ENCODE measurements at regions not wholly inside any gene's neighbourhood (a gene's known extent, or its start where the extent isn't known, plus 50 kb on each side); places are given as distances from the start of the nearest gene placed in this dataset.
"Not testable (repeated sequence)": the region's sequence is repeated elsewhere in the genome, so short reads cannot be mapped to it uniquely, and the experiment has no call there.

DNA sequence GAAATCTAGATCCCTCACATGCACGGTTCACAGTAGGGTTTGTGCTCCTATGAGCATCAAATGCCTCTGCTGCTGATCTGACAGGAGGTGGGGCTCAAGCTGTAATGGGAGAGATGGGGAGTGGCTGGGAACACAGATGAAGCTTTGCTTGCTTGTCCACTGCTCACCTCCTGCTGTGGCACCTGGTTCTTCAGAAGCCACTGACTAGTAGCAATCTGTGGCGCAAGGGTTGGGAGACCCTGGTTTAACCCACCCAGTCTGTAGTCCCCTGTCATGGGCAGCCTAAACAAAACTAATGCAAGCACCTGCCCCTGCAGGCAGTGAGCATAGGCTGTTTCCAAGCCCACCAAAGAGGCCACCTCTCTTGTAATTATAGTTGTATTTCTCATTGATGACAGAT, 116.6 kb downstream of the SHOX start:
- TF ChIP-seq, protein P1, sequence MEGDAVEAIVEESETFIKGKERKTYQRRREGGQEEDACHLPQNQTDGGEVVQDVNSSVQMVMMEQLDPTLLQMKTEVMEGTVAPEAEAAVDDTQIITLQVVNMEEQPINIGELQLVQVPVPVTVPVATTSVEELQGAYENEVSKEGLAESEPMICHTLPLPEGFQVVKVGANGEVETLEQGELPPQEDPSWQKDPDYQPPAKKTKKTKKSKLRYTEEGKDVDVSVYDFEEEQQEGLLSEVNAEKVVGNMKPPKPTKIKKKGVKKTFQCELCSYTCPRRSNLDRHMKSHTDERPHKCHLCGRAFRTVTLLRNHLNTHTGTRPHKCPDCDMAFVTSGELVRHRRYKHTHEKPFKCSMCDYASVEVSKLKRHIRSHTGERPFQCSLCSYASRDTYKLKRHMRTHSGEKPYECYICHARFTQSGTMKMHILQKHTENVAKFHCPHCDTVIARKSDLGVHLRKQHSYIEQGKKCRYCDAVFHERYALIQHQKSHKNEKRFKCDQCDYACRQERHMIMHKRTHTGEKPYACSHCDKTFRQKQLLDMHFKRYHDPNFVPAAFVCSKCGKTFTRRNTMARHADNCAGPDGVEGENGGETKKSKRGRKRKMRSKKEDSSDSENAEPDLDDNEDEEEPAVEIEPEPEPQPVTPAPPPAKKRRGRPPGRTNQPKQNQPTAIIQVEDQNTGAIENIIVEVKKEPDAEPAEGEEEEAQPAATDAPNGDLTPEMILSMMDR (IDR thresholded peaks at IDR 0.05; ENCODE audit: low read depth, low read length): no peak
- DNase-seq (ENCODE audit: extremely low read depth, low read depth): no peak

DNA sequence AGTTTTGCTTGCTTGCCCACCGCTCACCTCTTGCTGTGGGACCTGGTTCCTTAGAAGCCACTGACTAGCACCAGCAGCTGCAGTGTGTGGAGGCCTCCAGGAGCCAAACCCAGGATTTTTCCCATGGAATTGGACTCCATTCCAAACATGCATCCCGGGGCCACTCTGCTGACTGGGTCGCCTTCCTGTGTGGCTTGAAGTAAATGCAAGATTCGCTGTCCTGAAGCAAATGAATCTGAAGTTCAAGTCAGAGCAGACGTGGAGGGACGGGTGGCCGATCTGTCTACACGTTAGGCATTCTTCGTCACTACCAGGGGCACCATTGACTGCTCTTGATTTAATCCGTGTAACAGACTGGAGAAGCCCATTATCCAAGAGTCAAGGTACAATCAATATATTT, 109.0 kb downstream of the SHOX start:
- no peak for DNase-seq (ENCODE audit: extremely low read depth, low read depth)
- TF ChIP-seq, protein P1 (IDR thresholded peaks at IDR 0.05; ENCODE audit: low read depth, low read length): no peak

DNA sequence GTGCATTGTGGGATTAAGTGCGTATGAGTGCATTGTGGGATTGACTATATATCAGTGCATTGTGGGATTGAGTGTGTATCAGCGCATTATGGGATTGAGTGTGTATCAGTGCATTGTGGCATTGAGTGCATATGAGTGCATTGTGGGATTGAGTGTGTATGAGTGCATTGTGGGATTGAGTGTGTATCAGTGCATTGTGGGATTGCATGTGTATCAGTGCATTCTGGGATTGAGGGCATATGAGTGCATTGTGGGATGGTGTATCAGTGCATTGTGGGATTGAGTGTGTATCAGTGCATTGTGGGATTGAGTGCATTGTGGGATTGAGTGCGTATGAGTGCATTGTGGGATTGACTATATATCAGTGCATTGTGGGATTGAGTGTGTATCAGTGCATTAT, 106.4 kb downstream of the SHOX start:
- not testable (repeated sequence) for DNase-seq (ENCODE audit: extremely low read depth, low read depth)

DNA sequence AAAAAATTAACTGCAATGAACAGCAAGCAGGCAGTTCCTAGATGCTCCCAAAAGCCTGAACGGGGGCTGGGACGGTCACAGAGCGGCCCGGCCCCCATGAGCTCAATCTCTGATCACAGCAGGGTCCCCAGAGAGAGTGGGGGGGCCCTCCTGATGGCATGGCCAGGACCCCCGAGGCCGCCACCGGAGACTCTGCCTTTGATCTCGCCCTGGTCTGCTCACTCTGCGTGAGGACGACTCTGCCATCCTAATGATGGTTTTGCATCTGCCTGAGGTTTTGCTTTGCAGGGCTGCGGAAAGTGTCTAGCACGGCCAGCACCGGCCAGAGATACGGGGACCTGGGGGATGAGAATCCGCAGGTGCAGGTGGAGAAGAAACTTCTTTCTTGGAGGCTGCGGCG, 103.8 kb downstream of the SHOX start:
- TF ChIP-seq, protein P1 (IDR thresholded peaks at IDR 0.05; ENCODE audit: low read depth, low read length): no peak
- no peak for DNase-seq (ENCODE audit: extremely low read depth, low read depth)

DNA sequence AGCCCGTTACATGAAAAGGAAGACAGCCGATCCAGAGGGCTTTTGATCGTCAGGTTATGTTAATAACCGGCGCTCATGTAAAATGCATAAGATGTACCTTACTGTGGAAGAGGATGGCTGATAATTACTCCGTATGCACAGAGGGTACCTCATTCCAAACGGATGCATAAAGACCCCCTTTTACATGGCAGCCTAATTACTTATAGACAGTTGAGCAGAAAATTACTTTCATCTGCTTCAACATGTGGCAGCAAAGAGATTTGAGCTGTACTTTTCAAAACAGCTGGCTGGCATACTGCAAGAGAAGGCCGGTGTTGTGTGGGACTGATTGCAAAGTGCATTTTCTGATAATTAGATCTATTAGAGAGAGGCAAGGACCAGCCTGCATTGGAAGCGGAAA, 103.4 kb downstream of the SHOX start:
- DNase-seq (ENCODE audit: extremely low read depth, low read depth): no peak
- TF ChIP-seq, protein P1 (IDR thresholded peaks at IDR 0.05; ENCODE audit: low read depth, low read length): no peak

DNA sequence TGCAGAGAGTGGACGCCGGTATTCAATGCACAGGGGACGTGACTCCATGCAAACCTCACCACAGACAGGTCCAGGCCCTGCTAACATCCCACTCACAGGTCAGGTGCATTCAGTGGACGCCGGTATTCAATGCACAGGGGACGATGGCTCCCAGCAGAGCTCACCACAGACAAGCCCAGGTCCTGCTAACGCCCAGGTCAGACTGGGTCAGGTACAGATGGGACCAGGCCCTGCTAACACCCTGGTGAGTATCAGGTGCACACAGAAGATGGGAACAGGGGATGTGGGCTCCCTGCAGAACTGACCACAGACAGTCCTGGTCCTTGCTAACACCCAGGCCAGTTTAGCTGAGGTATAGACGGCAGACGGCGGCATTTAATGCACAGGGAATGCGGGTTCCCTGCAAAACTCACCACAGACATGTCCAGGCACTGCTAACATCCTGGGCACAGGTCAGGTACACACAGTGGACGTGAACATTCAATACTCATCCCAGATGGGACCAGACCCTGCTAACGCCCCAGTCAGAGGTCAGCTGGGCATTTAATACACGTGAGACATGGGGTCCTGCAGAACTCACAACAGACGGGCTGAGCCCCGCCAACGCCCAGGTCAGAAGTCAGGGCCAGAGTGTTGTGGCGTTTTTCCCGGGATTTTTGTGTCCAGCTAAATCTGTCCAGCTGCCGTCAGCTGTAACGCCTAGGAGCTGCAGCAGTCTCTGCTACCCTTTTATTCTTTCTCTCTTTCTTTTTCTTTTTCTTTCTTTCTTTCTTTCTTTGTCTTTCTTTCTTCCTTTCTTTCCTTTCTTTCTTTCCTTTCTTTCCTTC, 99.2 kb downstream of the SHOX start:
- TF ChIP-seq, protein P1 (IDR thresholded peaks at IDR 0.05; ENCODE audit: low read depth, low read length): no peak
- DNase-seq (ENCODE audit: extremely low read depth, low read depth): no peak

DNA sequence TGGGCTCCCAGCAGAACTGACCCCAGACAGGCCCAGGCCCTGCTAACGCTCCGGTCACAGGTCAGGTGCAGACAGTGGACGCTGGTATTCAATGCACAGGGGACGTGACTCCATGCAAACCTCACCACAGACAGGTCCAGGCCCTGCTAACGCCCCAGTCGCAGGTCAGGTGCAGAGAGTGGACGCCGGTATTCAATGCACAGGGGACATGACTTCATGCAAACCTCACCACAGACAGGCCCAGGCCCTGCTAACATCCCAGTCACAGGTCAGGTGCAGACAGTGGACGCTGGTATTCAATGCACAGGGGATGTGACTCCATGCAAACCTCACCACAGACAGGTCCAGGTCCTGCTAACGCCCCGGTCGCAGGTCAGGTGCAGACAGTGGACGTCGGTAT, 98.5 kb downstream of the SHOX start:
- not testable (repeated sequence) for DNase-seq (ENCODE audit: extremely low read depth, low read depth)

DNA sequence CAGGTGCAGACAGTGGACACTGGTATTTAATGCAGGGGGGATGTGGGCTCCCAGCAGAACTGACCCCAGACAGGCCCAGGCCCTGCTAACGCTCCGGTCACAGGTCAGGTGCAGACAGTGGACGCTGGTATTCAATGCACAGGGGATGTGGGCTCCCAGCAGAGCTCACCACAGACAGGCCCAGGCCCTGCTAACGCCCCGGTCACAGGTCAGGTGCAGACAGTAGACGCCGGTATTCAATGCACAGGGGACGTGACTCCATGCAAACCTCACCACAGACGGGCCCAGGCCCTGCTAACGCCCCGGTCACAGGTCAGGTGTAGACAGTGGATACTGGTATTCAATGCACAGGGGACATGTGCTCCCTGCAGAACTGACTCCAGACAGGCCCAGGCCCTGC, 98.0 kb downstream of the SHOX start:
- DNase-seq (ENCODE audit: extremely low read depth, low read depth): not testable (repeated sequence)

Measured in AG09319 (cell line).